HuH-7.5 (cell line): ENCODE measurements at regions not wholly inside any gene's neighbourhood (a gene's known extent, or its start where the extent isn't known, plus 50 kb on each side); places are given as distances from the start of the nearest gene placed in this dataset.

Source experiments
- DNase-seq: peaks from one replicate; pipeline ENCODE4 v3.0.0; 2011; ENCODE audit warnings: low spot score

GRCh38 chr20:22918286-22918983, 116.7 kb upstream of the SSTR4 start:
- DNase-seq, result no peak

GRCh38 chr20:22920898-22921297, 114.2 kb upstream of the SSTR4 start:
- DNase-seq, result no peak

- no peak for DNase-seq
Measured at GRCh38 chr20:22921595-22922421, 113.3 kb upstream of the SSTR4 start.

GRCh38 chr20:22922987-22923386, 112.1 kb upstream of the SSTR4 start:
- no peak for DNase-seq

GRCh38 chr20:22924046-22924737, 110.9 kb upstream of the SSTR4 start:
- no peak for DNase-seq

- no peak for DNase-seq
Measured at GRCh38 chr20:22924949-22925612, 110.0 kb upstream of the SSTR4 start.

GRCh38 chr20:22925613-22925983, 109.5 kb upstream of the SSTR4 start:
- DNase-seq, result no peak

- no peak for DNase-seq
Measured at GRCh38 chr20:22927537-22927936, 107.6 kb upstream of the SSTR4 start.

- DNase-seq, result no peak
Measured at GRCh38 chr20:22928679-22929078, 106.4 kb upstream of the SSTR4 start.

GRCh38 chr20:22929661-22930060, 105.5 kb upstream of the SSTR4 start:
- no peak for DNase-seq

- no peak for DNase-seq
Measured at GRCh38 chr20:22931653-22932608, 103.2 kb upstream of the SSTR4 start.

GRCh38 chr20:22939181-22939580, 95.9 kb upstream of the SSTR4 start:
- no peak for DNase-seq

GRCh38 chr20:22940350-22940749, 94.8 kb upstream of the SSTR4 start:
- no peak for DNase-seq

GRCh38 chr20:22941550-22941949, 93.6 kb upstream of the SSTR4 start:
- DNase-seq, result no peak

- no peak for DNase-seq
Measured at GRCh38 chr20:22942742-22943141, 92.4 kb upstream of the SSTR4 start.

GRCh38 chr20:22944062-22944461, 91.0 kb upstream of the SSTR4 start:
- no peak for DNase-seq

- no peak for DNase-seq
Measured at GRCh38 chr20:22944936-22945335, 90.2 kb upstream of the SSTR4 start.

GRCh38 chr20:22946596-22946995, 88.5 kb upstream of the SSTR4 start:
- no peak for DNase-seq

- no peak for DNase-seq
Measured at GRCh38 chr20:22949331-22950109, 85.6 kb upstream of the SSTR4 start.

GRCh38 chr20:22951966-22952365, 83.1 kb upstream of the SSTR4 start:
- DNase-seq, result no peak
